WTC11 (cell line): ENCODE measurements at regions not wholly inside any gene's neighbourhood (a gene's known extent, or its start where the extent isn't known, plus 50 kb on each side); places are given as distances from the start of the nearest gene placed in this dataset.

Experiments used
- ATAC-seq: fragments of 200-7000 bp; cut with Tn5 transposase; 2 replicates; pipeline ENCODE4 v1.10.0; 2021; ENCODE audit warnings: mild to moderate bottlenecking, moderate library complexity
- CTCF ChIA-PET: fragments of 300-600 bp; sonication (Branson Sonifier 250); formaldehyde crosslinking; loops from one replicate; lab custom pipeline; 2021; ENCODE audit warnings: antibody characterized with exemption; lab: Charles Lee
- POLR2A ChIA-PET: fragments of 350-600 bp; sonication (Branson Sonifier 250); formaldehyde crosslinking; loops from one replicate; lab custom pipeline; 2021; ENCODE audit warnings: antibody characterized with exemption; lab: Charles Lee
- DNase-seq: peaks from one replicate; pipeline ENCODE4 v3.0.0; 2021; ENCODE audit warnings: low spot score
- H3K27ac Mint-ChIP-seq: 2 replicates; pipeline ENCODE4 v1.8.0; 2021; ENCODE audit warnings: mixed read lengths
- H3K27me3 Mint-ChIP-seq: 2 replicates; pipeline ENCODE4 v1.8.0; 2021; ENCODE audit warnings: low read depth, mild to moderate bottlenecking, moderate library complexity, mixed read lengths
- H3K36me3 Mint-ChIP-seq: 2 replicates; pipeline ENCODE4 v1.8.0; 2021; ENCODE audit warnings: mixed read lengths
- H3K4me1 Mint-ChIP-seq: 2 replicates; pipeline ENCODE4 v1.8.0; 2022; ENCODE audit warnings: mixed read lengths
- H3K4me3 Mint-ChIP-seq: 2 replicates; pipeline ENCODE4 v1.8.0; 2021; ENCODE audit warnings: mild to moderate bottlenecking, moderate library complexity, mixed read lengths
- H3K9me3 Mint-ChIP-seq: 2 replicates; pipeline ENCODE4 v1.8.0; 2021; ENCODE audit warnings: mixed read lengths
- CBFB ChIP-seq: sonication (generic); formaldehyde crosslinking; IDR thresholded peaks from 2 replicates; pipeline ENCODE4 v1.8.1; 2022; ENCODE audit warnings: mild to moderate bottlenecking, low read depth, missing genetic modification reagents
- CREM ChIP-seq: sonication (generic); formaldehyde crosslinking; IDR thresholded peaks from 2 replicates; pipeline ENCODE4 v1.8.1; 2022; ENCODE audit warnings: mild to moderate bottlenecking, missing genetic modification reagents, moderate library complexity
- CTCF ChIP-seq: fragments of 200-600 bp; IDR thresholded peaks from 2 replicates; pipeline ENCODE4 v1.8.0; 2022; ENCODE audit warnings: antibody characterized with exemption
- IRF1 ChIP-seq: sonication (generic); formaldehyde crosslinking; IDR thresholded peaks from 2 replicates; pipeline ENCODE4 v1.8.0; 2023; ENCODE audit warnings: missing genetic modification reagents
- IRF2 ChIP-seq: sonication (generic); formaldehyde crosslinking; IDR thresholded peaks from 2 replicates; pipeline ENCODE4 v1.8.0; 2022; ENCODE audit warnings: low read depth, missing genetic modification reagents, borderline replicate concordance
- JUN ChIP-seq: sonication (generic); formaldehyde crosslinking; IDR thresholded peaks from 2 replicates; pipeline ENCODE4 v1.8.0; 2023; ENCODE audit warnings: mild to moderate bottlenecking, missing genetic modification reagents
- KAT7 ChIP-seq: sonication (generic); formaldehyde crosslinking; IDR thresholded peaks from 2 replicates; pipeline ENCODE4 v1.8.1; 2023; ENCODE audit warnings: missing genetic modification reagents, mild to moderate bottlenecking, borderline replicate concordance
- MXD4 ChIP-seq: fragments of 250-450 bp; sonication (Bioruptor Pico); IDR thresholded peaks from 2 replicates; pipeline ENCODE4 v1.8.0; 2021; ENCODE audit warnings: mild to moderate bottlenecking, moderate library complexity, borderline replicate concordance
- NFATC4 ChIP-seq: fragments of 250-450 bp; sonication (Bioruptor Pico); IDR thresholded peaks from 2 replicates; pipeline ENCODE4 v1.9.0; 2021; ENCODE audit warnings: mild to moderate bottlenecking
- NFE2L1 ChIP-seq: sonication (generic); formaldehyde crosslinking; IDR thresholded peaks from 2 replicates; pipeline ENCODE4 v1.8.1; 2023; ENCODE audit warnings: missing genetic modification reagents
- NR3C1 ChIP-seq: sonication (generic); formaldehyde crosslinking; conservative IDR thresholded peaks from 2 replicates; pipeline ENCODE4 v1.8.1; 2023; ENCODE audit warnings: low read depth, mild to moderate bottlenecking, missing genetic modification reagents
- PREB ChIP-seq: sonication (generic); formaldehyde crosslinking; IDR thresholded peaks from 2 replicates; pipeline ENCODE4 v1.8.1; 2022; ENCODE audit warnings: mild to moderate bottlenecking, missing genetic modification reagents, moderate library complexity, borderline replicate concordance
- RELA ChIP-seq: sonication (generic); formaldehyde crosslinking; IDR thresholded peaks from 2 replicates; pipeline ENCODE4 v1.8.1; 2022; ENCODE audit warnings: missing genetic modification reagents, mild to moderate bottlenecking, borderline replicate concordance
- SP1 ChIP-seq: sonication (generic); formaldehyde crosslinking; conservative IDR thresholded peaks from 2 replicates; pipeline ENCODE4 v1.8.1; 2022; ENCODE audit warnings: missing genetic modification reagents
- STAT6 ChIP-seq: sonication (generic); formaldehyde crosslinking; conservative IDR thresholded peaks from 2 replicates; pipeline ENCODE4 v1.8.1; 2023; ENCODE audit warnings: mild to moderate bottlenecking, low read depth, missing genetic modification reagents, moderate library complexity
- TEAD1 ChIP-seq: sonication (generic); formaldehyde crosslinking; IDR thresholded peaks from 2 replicates; pipeline ENCODE4 v1.8.0; 2022; ENCODE audit warnings: mild to moderate bottlenecking, missing genetic modification reagents
- TEAD4 ChIP-seq: sonication (generic); formaldehyde crosslinking; IDR thresholded peaks from 2 replicates; pipeline ENCODE4 v1.8.0; 2022; ENCODE audit warnings: mild to moderate bottlenecking, missing genetic modification reagents
- TP53 ChIP-seq: sonication (generic); formaldehyde crosslinking; IDR thresholded peaks from 2 replicates; pipeline ENCODE4 v1.8.1; 2023; ENCODE audit warnings: mild to moderate bottlenecking, missing genetic modification reagents
- ZNF263 ChIP-seq: sonication (generic); formaldehyde crosslinking; IDR thresholded peaks from 2 replicates; pipeline ENCODE4 v1.8.1; 2022; ENCODE audit warnings: low read depth, mild to moderate bottlenecking, moderate library complexity, missing genetic modification reagents
- ZNF281 ChIP-seq: sonication (generic); formaldehyde crosslinking; IDR thresholded peaks from 2 replicates; pipeline ENCODE4 v1.8.0; 2023; ENCODE audit warnings: mild to moderate bottlenecking, missing genetic modification reagents
- ZNF416 ChIP-seq: fragments of 250-450 bp; sonication (Bioruptor Pico); IDR thresholded peaks from 2 replicates; pipeline ENCODE4 v1.9.0; 2021; ENCODE audit warnings: mild to moderate bottlenecking, inconsistent platforms

- TF ChIP-seq IRF1 (CRISPR knock-in tag) (no peak), ZNF416 (CRISPR knock-in tag) (no peak), JUN (CRISPR knock-in tag) (no peak), NR3C1 (no peak), CTCF (no peak), NFE2L1 (CRISPR knock-in tag) (no peak), NFATC4 (CRISPR knock-in tag) (no peak), SP1 (CRISPR knock-in tag) (no peak), CBFB (CRISPR knock-in tag) (no peak), TP53 (CRISPR knock-in tag) (no peak), KAT7 (CRISPR knock-in tag) (no peak)
Measured at GRCh38 chr21:18053151-18053550, 191.5 kb upstream of the CHODL start (continued).

- no peak for DNase-seq
- Mint-ChIP-seq H3K4me1 (peaks cover 9% of the 10 kb centered on the region), H3K4me3 (no peak overlapping the region), H3K27me3 (no peaks in the 10 kb centered on the region), H3K36me3 (no peaks in the 10 kb centered on the region)
- ChIA-PET POLR2A (no interaction called here), CTCF (interaction anchor here (0.7 kb wide), 1 partner anchor 9 kb away, joined by 3 read pairs; no protein-coding TSS in a partner anchor)
- no peak for TF ChIP-seq IRF2
- TF ChIP-seq MXD4 (CRISPR knock-in tag) = no peak
- TF ChIP-seq, all 79 proteins: peak for 0
- no peak overlapping the region for H3K27ac Mint-ChIP-seq
- no peaks in the 10 kb centered on the region for H3K9me3 Mint-ChIP-seq
- no peak for ATAC-seq
Measured at GRCh38 chr21:18049461-18049860, 195.2 kb upstream of the CHODL start.

GRCh38 chr21:18041012-18041411, 203.6 kb upstream of the CHODL start:
- Mint-ChIP-seq H3K36me3 (no peaks in the 10 kb centered on the region), H3K4me1 (no peaks in the 10 kb centered on the region), H3K27ac (0 out of 2 replicates have a peak overlapping the region, but pooled peaks have one; percentile 28), H3K27me3 (no peaks in the 10 kb centered on the region), H3K9me3 (0 out of 2 replicates have a peak, but pooled peaks cover 3% of the 10 kb centered on the region), H3K4me3 (no peak overlapping the region)
- POLR2A ChIA-PET = no interaction called here
- ATAC-seq = peak; percentile 92
- DNase-seq = peak; percentile 15
- CTCF ChIA-PET = interaction anchor here (0.7 to 2.5 kb wide), 28 partner anchors 9 to 329 kb away, joined by 3 to 26 read pairs (median 4); no protein-coding TSS in a partner anchor
- TF ChIP-seq MXD4 (CRISPR knock-in tag) (no peak), NR3C1 (no peak), TEAD4 (CRISPR knock-in tag) (no peak), ZNF263 (CRISPR knock-in tag) (no peak), ZNF281 (CRISPR knock-in tag) (no peak), CTCF (no peak), PREB (no peak), TEAD1 (CRISPR knock-in tag) (no peak), CREM (CRISPR knock-in tag) (no peak), JUN (CRISPR knock-in tag) (no peak), RELA (no peak), STAT6 (CRISPR knock-in tag) (no peak)
